ENCODE measurements at regions not wholly inside any gene's neighbourhood (a gene's known extent, or its start where the extent isn't known, plus 50 kb on each side); places are given as distances from the start of the nearest gene placed in this dataset.

GRCh38 chr16:85333744-85334640, 221.7 kb upstream of the CIBAR2 start:
- Mint-ChIP-seq H3K9me3 (no peaks in the 10 kb centered on the region), H3K27ac (no peak overlapping the region), H3K27me3 (peaks cover 47% of the 10 kb centered on the region), H3K4me3 (no peak overlapping the region), H3K36me3 (no peaks in the 10 kb centered on the region), H3K4me1 (peaks cover 0 to 9% (median 0%) of the 10 kb centered on the region in 3 donors)

- H3K36me3 Mint-ChIP-seq, result no peaks in the 10 kb centered on the region
- peak overlapping the region in 2 of 4 donors; percentile 18 to 55 for H3K4me3 Mint-ChIP-seq
- peaks cover 43% of the 10 kb centered on the region for H3K27me3 Mint-ChIP-seq
- peak overlapping the region in 2 of 3 donors; percentile 14 to 80 for H3K27ac Mint-ChIP-seq
- peaks cover 0 to 9% (median 2%) of the 10 kb centered on the region in 3 donors for H3K4me1 Mint-ChIP-seq
- no peaks in the 10 kb centered on the region for H3K9me3 Mint-ChIP-seq
These were observed 222.7 kb upstream of the CIBAR2 start for GRCh38 chr16:85334718-85335583.

GRCh38 chr16:85335584-85336491, 223.6 kb upstream of the CIBAR2 start:
- peaks cover 35% of the 10 kb centered on the region for H3K27me3 Mint-ChIP-seq
- H3K27ac Mint-ChIP-seq, result peak overlapping the region in 1 of 3 donors; percentile 14
- H3K36me3 Mint-ChIP-seq, result no peaks in the 10 kb centered on the region
- H3K4me3 Mint-ChIP-seq, result no peak overlapping the region
- peaks cover 0 to 4% (median 2%) of the 10 kb centered on the region in 3 donors for H3K4me1 Mint-ChIP-seq
- H3K9me3 Mint-ChIP-seq, result no peaks in the 10 kb centered on the region

GRCh38 chr16:85337910-85338637, 225.8 kb upstream of the CIBAR2 start:
- Mint-ChIP-seq H3K4me1 (peaks cover 0 to 4% (median 2%) of the 10 kb centered on the region in 3 donors), H3K4me3 (peak overlapping the region in 1 of 4 donors; percentile 66), H3K27me3 (peaks cover 42% of the 10 kb centered on the region), H3K9me3 (no peaks in the 10 kb centered on the region), H3K27ac (no peak overlapping the region), H3K36me3 (no peaks in the 10 kb centered on the region)

- no peaks in the 10 kb centered on the region for H3K36me3 Mint-ChIP-seq
- H3K4me3 Mint-ChIP-seq, result no peak overlapping the region
- H3K27ac Mint-ChIP-seq, result no peak overlapping the region
- H3K4me1 Mint-ChIP-seq, result peaks cover 0 to 4% (median 2%) of the 10 kb centered on the region in 3 donors
- no peaks in the 10 kb centered on the region for H3K9me3 Mint-ChIP-seq
- peaks cover 42% of the 10 kb centered on the region for H3K27me3 Mint-ChIP-seq
These were observed 226.3 kb upstream of the CIBAR2 start for GRCh38 chr16:85338638-85338982.

GRCh38 chr16:85338989-85339685, 226.9 kb upstream of the CIBAR2 start:
- Mint-ChIP-seq H3K27ac (no peak overlapping the region), H3K4me3 (no peak overlapping the region), H3K4me1 (peaks cover 0 to 4% (median 2%) of the 10 kb centered on the region in 3 donors)

GRCh38 chr16:85341972-85342695, 229.9 kb upstream of the CIBAR2 start:
- Mint-ChIP-seq H3K9me3 (no peaks in the 10 kb centered on the region), H3K36me3 (no peaks in the 10 kb centered on the region), H3K27ac (no peak overlapping the region), H3K4me1 (peaks cover 0 to 2% (median 0%) of the 10 kb centered on the region in 3 donors), H3K4me3 (no peak overlapping the region), H3K27me3 (peaks cover 14% of the 10 kb centered on the region)

More at GRCh38 chr16:85338989-85339685, 226.9 kb upstream of the CIBAR2 start:
- peaks cover 41% of the 10 kb centered on the region for H3K27me3 Mint-ChIP-seq
- no peaks in the 10 kb centered on the region for H3K9me3 Mint-ChIP-seq
- H3K36me3 Mint-ChIP-seq, result no peaks in the 10 kb centered on the region

- no peak overlapping the region for H3K27ac Mint-ChIP-seq
- H3K27me3 Mint-ChIP-seq, result peaks cover 13% of the 10 kb centered on the region
- H3K4me1 Mint-ChIP-seq, result no peaks in the 10 kb centered on the region
- no peaks in the 10 kb centered on the region for H3K9me3 Mint-ChIP-seq
- H3K36me3 Mint-ChIP-seq, result no peaks in the 10 kb centered on the region
- H3K4me3 Mint-ChIP-seq, result no peak overlapping the region
These were observed 232.3 kb upstream of the CIBAR2 start for GRCh38 chr16:85344502-85345128.

GRCh38 chr16:85345129-85345639, 232.9 kb upstream of the CIBAR2 start:
- no peaks in the 10 kb centered on the region for H3K36me3 Mint-ChIP-seq
- no peak overlapping the region for H3K27ac Mint-ChIP-seq
- H3K9me3 Mint-ChIP-seq, result no peaks in the 10 kb centered on the region
- H3K27me3 Mint-ChIP-seq, result peaks cover 16% of the 10 kb centered on the region
- H3K4me1 Mint-ChIP-seq, result no peaks in the 10 kb centered on the region
- H3K4me3 Mint-ChIP-seq, result no peak overlapping the region

GRCh38 chr16:85346404-85347212, 234.3 kb upstream of the CIBAR2 start:
- no peak overlapping the region for H3K27ac Mint-ChIP-seq
- no peaks in the 10 kb centered on the region for H3K36me3 Mint-ChIP-seq
- no peaks in the 10 kb centered on the region for H3K4me1 Mint-ChIP-seq
- H3K4me3 Mint-ChIP-seq, result no peak overlapping the region
- H3K27me3 Mint-ChIP-seq, result peaks cover 18% of the 10 kb centered on the region
- H3K9me3 Mint-ChIP-seq, result no peaks in the 10 kb centered on the region

GRCh38 chr16:85347213-85347591, 234.9 kb upstream of the CIBAR2 start:
- H3K4me1 Mint-ChIP-seq, result no peaks in the 10 kb centered on the region
- no peak overlapping the region for H3K4me3 Mint-ChIP-seq
- H3K27me3 Mint-ChIP-seq, result peaks cover 18% of the 10 kb centered on the region
- H3K27ac Mint-ChIP-seq, result no peak overlapping the region
- no peaks in the 10 kb centered on the region for H3K9me3 Mint-ChIP-seq
- no peaks in the 10 kb centered on the region for H3K36me3 Mint-ChIP-seq
